ENCODE measurements at regions not wholly inside any gene's neighbourhood (a gene's known extent, or its start where the extent isn't known, plus 50 kb on each side); places are given as distances from the start of the nearest gene placed in this dataset.

DNA sequence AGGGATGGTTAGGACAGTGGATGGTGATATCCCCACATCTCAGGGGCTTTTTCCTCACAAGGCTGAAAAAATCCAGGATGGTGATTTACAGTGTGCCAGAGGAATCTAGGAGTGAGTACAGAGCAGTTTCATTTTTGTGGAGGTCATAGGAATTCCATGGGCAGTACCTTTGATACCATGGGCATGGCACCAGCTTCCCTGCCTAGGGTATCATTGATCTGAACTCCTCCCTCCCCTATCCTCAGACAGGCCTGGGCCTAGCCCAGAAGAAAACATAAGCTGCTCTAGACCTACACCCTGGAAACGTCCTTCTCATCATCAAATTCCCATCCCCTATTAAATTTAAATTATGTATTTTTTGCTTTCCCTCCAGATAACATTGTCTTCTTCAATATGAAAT, 136.3 kb upstream of the KLHL29 start:
- Mint-ChIP-seq H3K36me3 (ENCODE audit: insufficient read depth, unreplicated experiment) (no peaks in the 10 kb centered on the region), H3K9me3 (ENCODE audit: unreplicated experiment) (no peaks in the 10 kb centered on the region), H3K27ac (ENCODE audit: unreplicated experiment) (no peak overlapping the region), H3K4me1 (ENCODE audit: low read depth, unreplicated experiment) (no peaks in the 10 kb centered on the region), H3K27me3 (ENCODE audit: insufficient read depth, unreplicated experiment) (peaks cover 3% of the 10 kb centered on the region), H3K4me3 (ENCODE audit: unreplicated experiment) (no peak overlapping the region)
- Histone ChIP-seq H3K27me3 (replicated peaks; ENCODE audit: control insufficient read depth, insufficient read depth, low read length) (no peaks in the 10 kb centered on the region), H3K4me3 (ENCODE audit: low read depth, low read length) (no peak overlapping the region), H3K9me3 (no peaks in the 10 kb centered on the region), H3K36me3 (ENCODE audit: control insufficient read depth, insufficient read depth, low read length) (no peaks in the 10 kb centered on the region), H3K4me1 (no peaks in the 10 kb centered on the region)
- intact Hi-C loops (cut with micrococcal nuclease; ENCODE audit: unreplicated experiment), result no loop called here
- BruUV-seq (replicated peaks), result no TSS peak
- DNase-seq, result no peak
- TF ChIP-seq, protein P1, sequence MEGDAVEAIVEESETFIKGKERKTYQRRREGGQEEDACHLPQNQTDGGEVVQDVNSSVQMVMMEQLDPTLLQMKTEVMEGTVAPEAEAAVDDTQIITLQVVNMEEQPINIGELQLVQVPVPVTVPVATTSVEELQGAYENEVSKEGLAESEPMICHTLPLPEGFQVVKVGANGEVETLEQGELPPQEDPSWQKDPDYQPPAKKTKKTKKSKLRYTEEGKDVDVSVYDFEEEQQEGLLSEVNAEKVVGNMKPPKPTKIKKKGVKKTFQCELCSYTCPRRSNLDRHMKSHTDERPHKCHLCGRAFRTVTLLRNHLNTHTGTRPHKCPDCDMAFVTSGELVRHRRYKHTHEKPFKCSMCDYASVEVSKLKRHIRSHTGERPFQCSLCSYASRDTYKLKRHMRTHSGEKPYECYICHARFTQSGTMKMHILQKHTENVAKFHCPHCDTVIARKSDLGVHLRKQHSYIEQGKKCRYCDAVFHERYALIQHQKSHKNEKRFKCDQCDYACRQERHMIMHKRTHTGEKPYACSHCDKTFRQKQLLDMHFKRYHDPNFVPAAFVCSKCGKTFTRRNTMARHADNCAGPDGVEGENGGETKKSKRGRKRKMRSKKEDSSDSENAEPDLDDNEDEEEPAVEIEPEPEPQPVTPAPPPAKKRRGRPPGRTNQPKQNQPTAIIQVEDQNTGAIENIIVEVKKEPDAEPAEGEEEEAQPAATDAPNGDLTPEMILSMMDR (IDR thresholded peaks at IDR 0.05; ENCODE audit: insufficient read depth in 1 of 2, low read depth in 1 of 2, low read length in 1 of 2, severe bottlenecking in 1 of 2, unreplicated experiment in 1 of 2), result no peak
- ChIA-PET POLR2A (no interaction called here), CTCF (no interaction called here)

DNA sequence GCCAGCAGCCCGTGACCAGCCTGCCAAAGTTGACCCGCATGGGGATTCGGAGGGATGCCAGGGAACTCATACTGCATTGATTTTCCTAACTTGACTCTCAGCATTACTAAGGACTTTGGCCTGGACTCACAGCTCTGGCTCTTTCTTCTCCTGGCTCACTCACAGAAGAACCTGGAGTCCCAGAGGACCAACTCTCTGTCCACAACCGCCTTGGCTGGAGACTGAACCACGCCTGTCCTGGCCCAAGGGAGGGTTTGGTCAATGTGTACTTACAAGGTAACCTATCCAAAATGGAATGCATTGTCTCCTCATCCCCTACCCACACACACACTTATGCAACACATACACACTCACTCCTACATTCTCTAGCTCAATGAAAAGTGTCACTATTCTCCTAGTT, 135.6 kb upstream of the KLHL29 start:
- H3K9me3 ChIP-seq, result no peaks in the 10 kb centered on the region
- H3K27me3 ChIP-seq (replicated peaks; ENCODE audit: control insufficient read depth, insufficient read depth, low read length), result no peaks in the 10 kb centered on the region
- ChIA-PET CTCF (no interaction called here), POLR2A (no interaction called here)
- intact Hi-C loops (cut with micrococcal nuclease; ENCODE audit: unreplicated experiment), result no loop called here
- no TSS peak for BruUV-seq (replicated peaks)
- Mint-ChIP-seq H3K27me3 (ENCODE audit: insufficient read depth, unreplicated experiment) (peaks cover 5% of the 10 kb centered on the region), H3K4me1 (ENCODE audit: low read depth, unreplicated experiment) (no peaks in the 10 kb centered on the region), H3K4me3 (ENCODE audit: unreplicated experiment) (no peak overlapping the region), H3K27ac (ENCODE audit: unreplicated experiment) (no peak overlapping the region), H3K36me3 (ENCODE audit: insufficient read depth, unreplicated experiment) (no peaks in the 10 kb centered on the region), H3K9me3 (ENCODE audit: unreplicated experiment) (no peaks in the 10 kb centered on the region)
- H3K4me1 ChIP-seq, result no peaks in the 10 kb centered on the region
- no peak overlapping the region for H3K4me3 ChIP-seq (ENCODE audit: low read depth, low read length)
- DNase-seq, result no peak
- TF ChIP-seq, protein P1 (IDR thresholded peaks at IDR 0.05; ENCODE audit: insufficient read depth in 1 of 2, low read depth in 1 of 2, low read length in 1 of 2, severe bottlenecking in 1 of 2, unreplicated experiment in 1 of 2), result no peak
- H3K36me3 ChIP-seq (ENCODE audit: control insufficient read depth, insufficient read depth, low read length), result no peaks in the 10 kb centered on the region

DNA sequence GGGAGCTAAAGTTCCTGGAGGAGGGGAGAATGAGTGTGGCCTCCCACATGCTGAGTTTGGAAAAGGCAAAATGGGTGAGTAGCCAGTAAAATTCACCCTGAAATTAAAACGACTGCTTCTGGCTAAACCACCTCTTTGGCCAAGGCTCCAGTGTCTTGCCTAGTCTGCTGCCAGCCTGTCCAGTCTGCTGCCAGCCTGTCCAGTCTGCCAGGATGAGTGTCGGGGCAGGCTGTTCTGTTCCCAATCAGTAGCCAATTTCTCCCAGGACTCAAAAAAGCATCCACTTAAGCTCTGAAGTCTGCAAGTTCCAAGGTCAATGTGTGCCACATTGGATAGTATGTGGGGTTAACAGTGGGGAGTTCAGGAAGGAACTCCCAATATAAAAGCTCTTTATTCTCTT, 134.6 kb upstream of the KLHL29 start:
- Mint-ChIP-seq H3K4me1 (ENCODE audit: low read depth, unreplicated experiment) (no peaks in the 10 kb centered on the region), H3K27me3 (ENCODE audit: insufficient read depth, unreplicated experiment) (peaks cover 5% of the 10 kb centered on the region), H3K27ac (ENCODE audit: unreplicated experiment) (no peak overlapping the region), H3K36me3 (ENCODE audit: insufficient read depth, unreplicated experiment) (no peaks in the 10 kb centered on the region), H3K9me3 (ENCODE audit: unreplicated experiment) (no peaks in the 10 kb centered on the region), H3K4me3 (ENCODE audit: unreplicated experiment) (no peak overlapping the region)
- TF ChIP-seq, protein P1 (IDR thresholded peaks at IDR 0.05; ENCODE audit: insufficient read depth in 1 of 2, low read depth in 1 of 2, low read length in 1 of 2, severe bottlenecking in 1 of 2, unreplicated experiment in 1 of 2), result no peak
- no TSS peak for BruUV-seq (replicated peaks)
- Histone ChIP-seq H3K27me3 (replicated peaks; ENCODE audit: control insufficient read depth, insufficient read depth, low read length) (no peaks in the 10 kb centered on the region), H3K9me3 (no peaks in the 10 kb centered on the region), H3K36me3 (ENCODE audit: control insufficient read depth, insufficient read depth, low read length) (no peaks in the 10 kb centered on the region), H3K4me3 (ENCODE audit: low read depth, low read length) (no peak overlapping the region), H3K4me1 (no peaks in the 10 kb centered on the region)
- CTCF ChIA-PET, result no interaction called here
- intact Hi-C loops (cut with micrococcal nuclease; ENCODE audit: unreplicated experiment), result no loop called here
- no peak for DNase-seq
- POLR2A ChIA-PET, result no interaction called here

All from Caco-2 (cell line).